Small intestine (tissue), 7 donors: ENCODE measurements at regions not wholly inside any gene's neighbourhood (a gene's known extent, or its start where the extent isn't known, plus 50 kb on each side); places are given as distances from the start of the nearest gene placed in this dataset.

ENCODE experiments used
- DNase-seq, 2 donors: peaks; one replicate each; pipeline versions ENCODE4 v3.0.0 to v3.0.0-alpha.2; 2013
- FAIRE-seq: peaks from 2 replicates; lab custom pipeline; 2012; peaks lifted over from hg19 to GRCh38; lab: Jason Lieb, UNC
- H3K27ac ChIP-seq, 3 donors: one replicate each; pipeline ENCODE4 v1.5.1; 2013; ENCODE audit warnings: low read length in 2 of 3, mild to moderate bottlenecking in 2 of 3, control low read depth in 1 of 3, inconsistent platforms in 1 of 3, low read depth in 1 of 3, moderate library complexity in 1 of 3
- H3K27me3 ChIP-seq, 3 donors: one replicate each; pipeline ENCODE4 v1.6.1; 2013; ENCODE audit warnings: low read length in 3 of 3, inconsistent platforms in 1 of 3; ENCODE audit not compliant: control insufficient read depth in 3 of 3, insufficient read depth in 3 of 3
- H3K36me3 ChIP-seq, 3 donors: one replicate each; pipeline ENCODE4 v1.6.1; 2013; ENCODE audit warnings: low read length in 3 of 3, inconsistent platforms in 1 of 3, low read depth in 1 of 3, mild to moderate bottlenecking in 1 of 3, moderate library complexity in 1 of 3; ENCODE audit not compliant: control insufficient read depth in 3 of 3, insufficient read depth in 2 of 3
- H3K4me1 ChIP-seq, 3 donors: one replicate each; pipeline ENCODE4 v1.6.1; 2013; ENCODE audit warnings: low read length in 2 of 3, inconsistent platforms in 1 of 3, low read depth in 1 of 3, mild to moderate bottlenecking in 1 of 3, moderate library complexity in 1 of 3; ENCODE audit not compliant: control insufficient read depth in 3 of 3, insufficient read depth in 2 of 3
- H3K4me3 ChIP-seq, 3 donors: one replicate each; pipeline ENCODE4 v1.5.1; 2013; ENCODE audit warnings: low read length in 3 of 3, control low read depth in 1 of 3, inconsistent platforms in 1 of 3, low read depth in 1 of 3, mild to moderate bottlenecking in 1 of 3, moderate library complexity in 1 of 3
- H3K9me3 ChIP-seq, 2 donors: one replicate each; pipeline ENCODE4 v1.6.1; 2013; ENCODE audit warnings: low read depth in 1 of 2, low read length in 1 of 2; ENCODE audit not compliant: control insufficient read depth in 2 of 2, insufficient read depth in 1 of 2
- WGBS, 3 donors: extraction: QIAGEN DNeasy Blood & Tissue Kit; methylation state at CpG; one replicate each; pipeline ENCODE4 v1.1.7; 2013; 5-methylcytosine and 5-hydroxymethylcytosine counted together
- donor health status: healthy with polysubstance abuse.
- donor health status: control.
- donor health status: control.
- donor health status: Bipolar disorder and iron deficiency.
- donor health status: healthy.

DNA sequence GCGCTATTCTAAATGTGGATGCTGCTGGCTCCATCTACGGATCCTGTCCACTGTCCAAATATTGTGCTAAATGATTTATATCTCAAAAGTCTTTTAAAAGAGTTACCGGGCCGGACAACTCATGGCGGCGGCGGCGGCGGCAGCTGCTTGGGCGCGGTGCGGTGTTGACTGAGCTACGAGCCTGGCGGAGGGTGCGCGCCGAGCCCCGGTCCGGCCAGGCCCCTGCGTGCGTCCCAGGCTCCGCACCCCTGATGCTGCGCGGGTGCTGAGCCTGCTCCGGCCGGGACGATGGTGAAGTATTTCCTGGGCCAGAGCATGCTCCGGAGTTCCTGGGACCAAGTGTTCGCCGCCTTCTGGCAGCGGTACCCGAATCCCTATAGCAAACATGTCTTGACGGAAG is 303.4 kb downstream of the CENPW start:
- H3K4me3 ChIP-seq = no peak overlapping the region
- no peaks in the 10 kb centered on the region for H3K4me1 ChIP-seq
- H3K36me3 ChIP-seq = no peaks in the 10 kb centered on the region
- no peak for FAIRE-seq
- no peak for DNase-seq
- WGBS, 3 donors = 93 to 97% (median 96%) methylated on average over 32 to 33 of the region's 33 CpGs
- no peak overlapping the region for H3K27ac ChIP-seq
- H3K27me3 ChIP-seq = no peaks in the 10 kb centered on the region
- H3K9me3 ChIP-seq = no peaks in the 10 kb centered on the region

DNA sequence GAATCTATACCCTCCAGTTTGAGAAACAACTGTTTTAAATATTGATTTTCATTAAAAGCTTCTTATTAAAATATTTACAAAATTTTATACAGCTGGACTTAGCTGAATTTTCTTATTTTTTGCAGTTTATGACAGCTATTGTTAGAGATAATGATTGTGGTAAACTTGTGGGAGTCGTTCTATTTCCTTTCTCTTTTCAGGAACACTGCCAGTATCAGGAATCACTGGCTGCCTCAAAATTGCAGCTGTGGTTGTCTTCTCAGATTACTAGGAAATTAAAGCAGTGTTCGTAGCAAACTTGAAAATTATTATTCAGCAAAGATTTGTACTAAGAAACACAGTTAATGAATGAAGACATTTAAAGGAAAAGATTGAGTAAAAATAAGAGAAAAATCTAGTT is 311.0 kb downstream of the CENPW start:
- no peak for FAIRE-seq

DNA sequence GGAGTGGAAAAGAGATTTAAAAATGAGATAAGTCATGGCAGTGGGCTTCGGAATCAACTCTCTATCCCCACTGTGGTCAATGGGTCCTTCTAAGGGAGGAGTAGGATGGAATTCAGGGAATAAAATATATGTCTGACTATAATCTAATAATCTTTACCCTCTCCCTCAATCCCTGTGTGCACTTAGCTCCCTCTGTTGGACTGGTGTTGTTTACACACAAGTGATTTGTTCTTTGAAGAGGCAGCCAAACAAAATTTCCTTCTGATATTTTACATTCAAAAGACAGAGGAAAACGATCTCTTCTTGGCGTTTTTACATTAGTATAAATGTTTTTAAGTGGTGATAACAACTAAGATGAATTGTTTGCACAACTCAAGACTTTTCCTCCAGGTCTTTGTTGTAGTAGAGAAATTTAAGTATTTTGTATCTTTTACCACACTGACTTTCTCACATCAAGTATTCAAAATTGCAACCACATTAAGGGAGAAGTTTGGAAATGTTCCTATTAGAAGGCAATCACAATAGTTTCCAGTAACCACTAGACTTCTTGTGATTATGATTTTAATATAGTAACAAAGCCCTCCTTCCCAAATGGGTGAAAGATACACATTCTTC is 317.8 kb downstream of the CENPW start:
- Histone ChIP-seq H3K36me3 (no peaks in the 10 kb centered on the region), H3K4me1 (no peaks in the 10 kb centered on the region), H3K27ac (no peak overlapping the region), H3K9me3 (peaks cover 0 to 13% of the 10 kb centered on the region in 2 donors), H3K4me3 (no peak overlapping the region), H3K27me3 (no peaks in the 10 kb centered on the region)
- peak; percentile 41 to 42 for DNase-seq
- no peak for FAIRE-seq
- 29 to 39% (median 34%) methylated on average over 3 of the region's 3 CpGs for WGBS, 3 donors

More for the DNA sequence above, 311.0 kb downstream of the CENPW start:
- WGBS, 3 donors = 24 to 28% (median 26%) methylated on average over 2 of the region's 2 CpGs
- Histone ChIP-seq H3K36me3 (no peaks in the 10 kb centered on the region), H3K27ac (no peak overlapping the region), H3K4me3 (no peak overlapping the region), H3K27me3 (no peaks in the 10 kb centered on the region), H3K9me3 (peaks cover 0 to 13% of the 10 kb centered on the region in 2 donors), H3K4me1 (no peaks in the 10 kb centered on the region)
- no peak for DNase-seq

DNA sequence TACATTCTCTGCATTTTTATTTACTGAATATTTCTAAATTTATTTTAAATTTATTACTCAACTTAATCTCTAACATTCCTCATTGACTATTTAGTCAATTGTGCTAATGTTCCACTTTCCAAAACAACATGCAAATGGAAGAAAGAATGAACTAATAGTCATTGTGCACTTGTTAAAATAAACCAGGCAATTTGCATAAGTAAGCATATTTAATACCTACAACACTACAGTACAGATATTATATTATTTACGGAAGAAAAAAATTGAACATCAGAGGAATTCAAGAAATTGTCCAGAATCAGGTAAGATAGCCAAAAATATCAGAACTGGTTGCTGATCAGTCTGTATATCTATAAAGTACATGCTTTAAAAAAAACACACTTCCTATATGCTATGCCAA is 320.5 kb downstream of the CENPW start:
- Histone ChIP-seq H3K36me3 (no peaks in the 10 kb centered on the region), H3K4me3 (no peak overlapping the region), H3K9me3 (peaks cover 0 to 1% of the 10 kb centered on the region in 2 donors), H3K27me3 (no peaks in the 10 kb centered on the region), H3K4me1 (no peaks in the 10 kb centered on the region), H3K27ac (no peak overlapping the region)
- 84 to 92% (median 84%) methylated on average over 1 of the region's 1 CpG for WGBS, 3 donors
- DNase-seq (no peak), FAIRE-seq (no peak)

DNA sequence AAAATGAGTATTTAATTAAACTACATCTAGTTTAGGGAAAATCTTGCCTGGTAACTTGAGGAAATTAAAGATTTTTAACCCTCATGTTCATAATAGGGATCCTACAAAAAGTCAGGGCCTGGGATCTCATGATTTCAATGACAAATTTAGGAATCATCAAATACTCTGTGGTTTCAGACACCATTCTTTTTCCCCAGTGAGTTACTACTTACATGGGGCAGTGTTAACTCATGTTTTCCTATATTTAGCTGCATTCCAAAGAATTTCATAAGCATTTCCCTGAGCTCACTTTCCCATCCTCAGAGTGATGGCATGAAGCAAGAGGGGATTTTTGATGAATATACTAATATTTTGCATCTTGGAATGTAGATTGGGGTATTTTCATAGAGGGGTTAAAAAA is 321.7 kb downstream of the CENPW start:
- Histone ChIP-seq H3K27me3 (no peaks in the 10 kb centered on the region), H3K4me3 (no peak overlapping the region), H3K9me3 (no peaks in the 10 kb centered on the region), H3K36me3 (no peaks in the 10 kb centered on the region), H3K4me1 (no peaks in the 10 kb centered on the region), H3K27ac (no peak overlapping the region)
- FAIRE-seq = no peak
- no peak for DNase-seq

DNA sequence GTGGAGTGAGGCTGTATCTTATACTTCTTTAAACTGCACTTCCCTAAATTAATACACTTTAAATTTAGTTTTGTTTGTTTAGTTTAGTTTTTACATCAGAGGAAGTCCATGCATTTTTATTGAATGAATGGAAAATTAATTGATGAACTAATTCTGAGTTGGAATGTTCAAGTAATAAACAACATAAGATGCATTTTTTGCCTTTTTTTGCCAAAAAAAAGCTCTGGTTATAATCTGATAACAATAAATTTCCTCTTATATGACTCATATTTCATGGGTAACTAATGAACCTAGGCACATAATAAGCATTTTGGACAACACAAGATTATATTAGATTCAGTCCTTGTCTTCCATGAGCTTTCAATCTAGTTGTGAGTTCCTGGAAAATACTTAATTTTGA is 323.1 kb downstream of the CENPW start:
- DNase-seq (no peak), FAIRE-seq (no peak)
- no peak overlapping the region for H3K4me3 ChIP-seq
- H3K27me3 ChIP-seq = no peaks in the 10 kb centered on the region
- H3K4me1 ChIP-seq = no peaks in the 10 kb centered on the region
- no peaks in the 10 kb centered on the region for H3K36me3 ChIP-seq
- no peaks in the 10 kb centered on the region for H3K9me3 ChIP-seq
- H3K27ac ChIP-seq = no peak overlapping the region

DNA sequence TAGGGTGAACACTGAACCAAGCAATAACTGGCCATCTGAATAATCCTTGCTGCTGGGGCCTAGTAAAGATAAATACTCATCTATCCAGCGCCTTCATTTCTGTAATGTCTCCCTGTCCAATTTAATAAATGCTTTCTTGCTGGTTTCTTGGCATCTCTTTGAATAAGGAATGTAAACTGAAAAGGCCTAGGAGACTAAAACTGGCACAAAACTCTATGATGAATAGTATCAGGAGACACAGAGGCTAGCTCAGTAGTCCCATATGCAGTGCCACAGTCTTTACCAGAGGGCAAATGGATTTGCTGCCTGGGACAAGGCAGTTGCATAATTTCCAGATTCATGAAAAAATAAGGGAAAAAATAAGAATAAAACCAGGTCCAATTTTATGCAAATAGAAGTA is 324.4 kb downstream of the CENPW start:
- H3K36me3 ChIP-seq = no peaks in the 10 kb centered on the region
- no peaks in the 10 kb centered on the region for H3K27me3 ChIP-seq
- no peak for DNase-seq
- H3K9me3 ChIP-seq = no peaks in the 10 kb centered on the region
- H3K27ac ChIP-seq = no peak overlapping the region
- WGBS, 3 donors = 48 to 76% (median 50%) methylated on average over 1 of the region's 1 CpG
- no peaks in the 10 kb centered on the region for H3K4me1 ChIP-seq
- no peak for FAIRE-seq
- H3K4me3 ChIP-seq = no peak overlapping the region

DNA sequence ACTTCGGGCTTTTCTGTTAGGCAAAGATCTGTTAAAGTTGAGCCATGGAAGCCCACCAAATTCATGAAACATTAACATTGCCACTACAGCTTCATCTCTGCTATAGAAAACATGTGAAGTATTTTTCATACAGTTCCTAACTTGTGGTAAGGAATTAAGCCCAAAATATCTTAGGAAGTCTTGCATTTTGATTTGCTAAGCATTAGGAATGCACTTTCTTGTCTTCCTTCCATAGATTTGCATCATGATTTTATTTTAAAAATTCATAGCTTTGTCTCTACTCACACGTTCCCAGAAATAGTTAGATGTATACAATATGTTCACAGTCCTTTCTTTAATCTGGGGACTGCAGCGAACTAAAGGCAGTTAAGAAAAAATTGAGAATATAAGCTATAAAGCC is 325.6 kb downstream of the CENPW start:
- 63 to 69% (median 65%) methylated on average over 3 of the region's 3 CpGs for WGBS, 3 donors
- no peak for FAIRE-seq

DNA sequence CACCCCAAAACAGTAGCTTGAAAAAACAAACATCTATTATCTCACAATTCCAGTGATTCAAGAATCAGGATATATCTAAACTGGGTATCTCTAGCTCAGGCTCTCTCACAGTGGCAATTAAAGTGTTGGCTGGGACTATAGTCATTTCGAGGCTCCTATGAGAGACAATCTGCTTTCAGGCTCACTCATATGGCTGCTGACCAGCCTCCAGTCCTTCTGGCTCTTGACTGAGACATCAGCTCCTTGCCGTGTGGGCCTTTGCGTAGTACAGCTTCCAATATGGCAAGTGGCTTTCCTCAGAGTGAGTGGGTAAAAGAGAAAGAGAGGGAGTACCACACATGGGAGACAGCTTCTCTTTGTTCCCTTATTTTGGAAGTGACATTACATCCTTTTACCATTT is 327.2 kb downstream of the CENPW start:
- no peak overlapping the region for H3K4me3 ChIP-seq
- H3K27ac ChIP-seq = no peak overlapping the region
- H3K27me3 ChIP-seq = no peaks in the 10 kb centered on the region
- no peaks in the 10 kb centered on the region for H3K36me3 ChIP-seq
- no peaks in the 10 kb centered on the region for H3K9me3 ChIP-seq
- DNase-seq (no peak), FAIRE-seq (no peak)
- H3K4me1 ChIP-seq = no peaks in the 10 kb centered on the region
- 69 to 86% (median 83%) methylated on average over 3 of the region's 3 CpGs for WGBS, 3 donors

More for the DNA sequence above, 325.6 kb downstream of the CENPW start:
- H3K36me3 ChIP-seq = no peaks in the 10 kb centered on the region
- no peaks in the 10 kb centered on the region for H3K9me3 ChIP-seq
- DNase-seq = no peak
- H3K27ac ChIP-seq = no peak overlapping the region
- H3K27me3 ChIP-seq = no peaks in the 10 kb centered on the region
- H3K4me3 ChIP-seq = no peak overlapping the region
- no peaks in the 10 kb centered on the region for H3K4me1 ChIP-seq
